ENCODE measurements at regions not wholly inside any gene's neighbourhood (a gene's known extent, or its start where the extent isn't known, plus 50 kb on each side); places are given as distances from the start of the nearest gene placed in this dataset.

DNA sequence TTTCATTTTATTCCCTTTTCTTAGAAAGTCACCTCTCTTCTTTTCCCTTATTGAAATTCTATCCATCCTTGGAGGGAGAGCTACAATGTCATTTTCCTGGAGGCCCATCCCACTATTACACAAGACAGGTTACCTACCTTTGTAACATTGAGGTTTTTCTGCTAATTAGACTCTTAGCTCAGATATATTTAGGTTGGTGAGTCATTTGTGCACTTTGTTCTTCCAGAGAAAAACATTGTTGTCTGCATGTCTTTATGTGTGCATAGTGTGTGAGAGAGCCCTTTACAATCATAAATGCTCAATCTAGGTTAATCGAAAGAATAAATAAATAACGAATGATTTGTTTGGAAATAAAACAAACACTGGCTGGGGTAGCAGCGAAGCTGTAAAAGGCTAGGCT, 191.8 kb downstream of the DACT1 start:
- no peak overlapping the region for H3K27ac ChIP-seq
- DNase-seq (ENCODE audit: low read depth, low spot score): no peak

DNA sequence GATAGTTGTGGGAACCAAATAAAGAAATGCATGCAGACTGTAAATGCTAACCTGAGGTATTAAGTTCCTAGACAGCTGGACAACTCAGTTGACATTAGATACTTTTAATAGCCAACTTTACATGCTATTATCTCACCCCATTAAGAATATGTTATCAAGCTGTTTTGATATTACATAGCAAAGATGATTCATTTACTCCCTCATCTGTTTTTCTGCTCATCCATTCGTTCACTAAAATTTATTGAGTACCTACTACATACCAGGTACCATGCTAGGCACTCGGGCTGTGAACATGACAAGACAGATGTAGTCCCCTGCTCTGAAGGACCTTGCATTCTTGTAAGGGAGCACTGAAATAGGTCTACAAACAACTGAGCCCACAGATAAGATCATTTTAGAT, 192.4 kb downstream of the DACT1 start:
- H3K27ac ChIP-seq: no peak overlapping the region
- DNase-seq (ENCODE audit: low read depth, low spot score): no peak

DNA sequence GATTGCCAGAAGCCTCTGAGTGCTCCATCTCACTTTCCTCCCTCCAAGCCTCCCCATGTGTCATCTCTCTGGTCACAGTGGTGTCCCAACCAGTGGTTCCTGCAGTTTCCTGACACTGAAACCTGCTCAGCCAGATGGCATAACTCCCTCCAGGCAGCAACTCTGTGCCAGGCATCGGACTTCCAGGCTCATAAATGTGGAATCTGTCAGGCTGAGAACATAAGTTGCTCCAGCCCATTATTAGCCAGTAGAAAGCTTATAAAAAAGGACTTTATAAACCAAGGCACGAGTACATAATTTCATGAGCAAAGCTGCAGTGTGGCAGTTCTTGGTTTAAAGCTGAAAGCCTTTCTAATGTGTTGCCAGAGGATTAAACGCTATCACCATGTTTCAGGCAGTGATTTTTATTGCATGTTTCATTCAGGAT, 194.3 kb downstream of the DACT1 start:
- no peak for DNase-seq (ENCODE audit: low read depth, low spot score)
- no peak overlapping the region for H3K27ac ChIP-seq

DNA sequence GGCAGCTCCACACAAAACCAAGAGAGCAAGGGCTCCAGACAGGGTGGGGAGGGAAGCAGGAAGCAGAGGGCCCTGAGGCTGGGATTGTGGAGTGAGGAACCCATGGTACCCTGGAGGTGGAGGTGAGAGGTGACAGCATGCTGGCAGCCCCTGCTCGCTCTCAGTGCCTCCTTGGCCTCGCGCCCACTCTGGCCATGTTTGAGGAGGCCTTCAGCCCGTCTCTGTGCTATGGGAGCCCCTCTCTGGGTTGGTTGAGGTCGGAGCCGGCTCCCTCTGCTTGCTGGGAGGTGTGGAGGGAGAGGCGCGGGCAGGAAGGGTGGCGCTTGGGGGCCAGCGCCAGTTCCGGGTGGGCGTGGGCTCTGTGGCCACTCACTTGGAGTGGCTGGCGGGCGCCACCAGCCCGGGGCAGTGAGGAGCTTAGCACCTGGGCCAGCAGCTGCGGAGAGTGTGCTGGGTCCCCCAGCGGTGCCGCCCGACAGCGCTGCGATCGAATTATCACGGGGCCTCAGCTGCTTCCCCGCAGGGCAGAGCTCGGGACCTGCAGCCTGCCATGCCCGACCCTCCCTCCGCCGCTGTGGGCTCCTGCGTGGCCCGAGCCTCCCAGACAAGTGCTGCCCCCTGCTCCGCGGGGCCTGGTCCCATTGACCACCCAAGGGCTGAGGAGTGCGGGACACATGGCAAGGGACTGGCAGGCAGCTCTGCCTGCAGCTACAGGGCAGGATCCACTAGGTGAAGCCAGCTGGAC, 196.0 kb downstream of the DACT1 start:
- H3K27ac ChIP-seq: no peak overlapping the region
- no peak for DNase-seq (ENCODE audit: low read depth, low spot score)

DNA sequence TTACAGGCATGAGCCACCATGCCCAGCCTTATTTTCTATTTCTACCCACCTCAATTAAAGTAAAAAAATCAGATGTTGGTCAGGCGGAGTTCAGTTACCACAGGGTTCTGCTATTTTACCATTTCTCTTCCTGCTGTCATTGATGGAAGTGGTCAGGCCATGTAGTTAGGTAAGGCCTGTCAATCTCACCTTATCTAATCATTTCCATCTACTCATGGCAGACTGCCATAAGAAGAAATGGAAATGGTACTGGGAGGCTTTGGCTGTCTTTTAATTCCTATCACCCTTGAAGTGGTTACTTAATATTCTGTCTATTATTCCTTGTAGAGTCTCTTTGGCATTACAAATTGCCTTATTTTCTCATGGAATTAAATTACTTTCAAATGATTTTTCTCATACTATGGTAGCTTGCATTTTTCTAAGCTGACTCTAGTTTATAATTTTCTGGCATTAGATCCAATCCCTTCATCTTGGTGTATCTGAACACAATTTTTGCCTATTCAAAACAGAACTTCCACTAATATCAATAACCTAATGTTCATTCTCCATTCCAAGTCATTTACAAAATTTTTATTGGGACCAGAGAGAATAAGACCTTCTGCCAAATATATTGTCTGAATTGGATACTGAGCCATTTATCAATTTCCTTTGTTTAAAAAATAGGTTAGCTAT, 198.7 kb downstream of the DACT1 start:
- DNase-seq (ENCODE audit: low read depth, low spot score): no peak
- H3K27ac ChIP-seq: no peak overlapping the region

DNA sequence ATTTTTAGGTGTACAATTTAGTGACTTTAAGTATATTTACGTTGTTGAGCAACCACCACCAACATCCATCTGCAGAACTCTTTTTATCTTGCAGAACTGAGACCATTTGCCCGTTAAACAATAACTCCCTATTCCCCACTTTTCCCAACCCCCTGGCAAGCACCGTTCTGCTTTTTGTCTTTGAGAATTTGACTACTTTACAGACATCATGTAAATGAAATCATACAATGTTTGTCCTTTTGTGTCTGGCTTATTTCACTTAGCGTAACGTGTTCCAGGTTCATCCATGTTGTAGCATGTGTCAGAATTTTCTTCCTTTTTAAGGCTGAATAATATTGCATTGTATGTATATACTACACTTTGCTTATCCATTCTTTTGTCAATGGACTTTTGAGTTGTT, 201.5 kb downstream of the DACT1 start:
- DNase-seq (ENCODE audit: low read depth, low spot score): no peak
- no peak overlapping the region for H3K27ac ChIP-seq

DNA sequence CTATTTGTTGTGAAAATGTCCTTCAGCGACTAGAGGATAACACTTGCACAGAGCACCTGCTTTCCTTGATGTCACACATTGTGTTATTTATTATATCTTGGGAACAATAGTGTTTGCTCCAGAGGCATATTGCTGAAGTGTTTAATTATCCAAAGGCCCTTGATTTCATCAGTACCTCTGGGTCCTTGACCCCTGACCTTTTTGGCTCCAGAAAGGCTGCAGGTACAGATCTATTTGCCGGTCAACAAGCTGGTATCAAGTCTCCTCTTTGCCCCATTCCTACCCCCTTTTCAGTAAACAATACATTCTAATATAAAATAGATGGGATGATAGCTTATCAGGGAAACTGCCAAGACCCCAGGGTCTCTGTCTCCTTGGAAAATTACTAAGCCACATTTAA, 206.8 kb downstream of the DACT1 start:
- no peak overlapping the region for H3K27ac ChIP-seq
- no peak for DNase-seq (ENCODE audit: low read depth, low spot score)

DNA sequence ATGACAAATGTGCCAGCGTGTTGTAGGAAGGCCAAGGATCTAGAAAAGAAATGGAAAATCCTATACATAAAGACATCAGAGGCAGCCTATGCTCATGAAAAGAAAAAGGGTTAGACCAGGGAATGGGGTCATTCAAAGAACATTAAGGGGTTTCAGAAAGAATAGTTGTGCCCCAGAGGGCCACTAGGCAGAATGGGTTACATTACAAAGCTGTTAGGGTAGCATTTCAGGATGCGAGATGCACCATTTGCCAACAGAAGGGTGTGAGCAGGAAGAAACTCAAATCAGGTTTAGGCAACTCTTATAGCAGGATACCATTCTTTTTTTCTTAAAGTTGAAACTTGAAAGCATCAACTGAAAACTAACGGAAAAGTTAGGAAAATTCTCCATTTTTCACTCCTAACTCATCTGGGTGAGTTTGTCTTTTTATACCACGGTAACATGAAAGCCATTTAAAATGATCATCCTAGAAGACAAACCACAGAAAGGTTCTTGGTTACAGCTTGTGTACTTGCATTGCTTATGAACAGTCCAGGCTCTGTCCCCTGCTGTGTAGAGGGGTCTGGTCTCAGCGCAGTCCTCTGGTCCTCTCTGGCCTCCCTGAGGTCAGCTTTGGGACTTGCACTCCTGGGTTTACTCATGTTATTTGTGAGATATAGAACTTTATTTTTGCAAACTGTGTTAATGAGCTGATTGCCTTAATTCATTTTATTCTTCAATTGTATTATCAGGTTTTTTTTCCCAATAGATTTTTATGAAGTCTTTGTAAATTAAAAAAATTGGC, 209.1 kb downstream of the DACT1 start:
- DNase-seq (ENCODE audit: low read depth, low spot score): no peak
- H3K27ac ChIP-seq: no peak overlapping the region

DNA sequence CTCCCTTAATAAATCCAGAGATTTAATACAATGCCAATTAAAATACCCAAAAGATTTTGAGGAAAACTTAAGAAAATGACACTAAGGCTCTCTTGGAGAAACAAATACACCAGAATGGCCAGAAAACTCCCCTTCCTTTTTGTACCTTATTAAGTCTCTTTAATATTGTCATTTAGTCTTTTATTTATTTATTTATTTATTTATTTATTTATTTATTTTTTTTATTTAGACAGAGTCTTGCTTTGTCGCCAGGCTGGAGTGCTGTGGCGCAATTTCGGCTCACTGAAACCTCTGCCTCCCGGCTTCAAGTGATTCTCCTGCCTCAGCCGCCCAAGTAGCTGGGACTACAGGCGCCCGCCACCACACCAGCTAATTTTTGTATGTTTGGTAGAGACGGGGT, 210.6 kb downstream of the DACT1 start:
- no peak for DNase-seq (ENCODE audit: low read depth, low spot score)
- H3K27ac ChIP-seq: no peak overlapping the region

DNA sequence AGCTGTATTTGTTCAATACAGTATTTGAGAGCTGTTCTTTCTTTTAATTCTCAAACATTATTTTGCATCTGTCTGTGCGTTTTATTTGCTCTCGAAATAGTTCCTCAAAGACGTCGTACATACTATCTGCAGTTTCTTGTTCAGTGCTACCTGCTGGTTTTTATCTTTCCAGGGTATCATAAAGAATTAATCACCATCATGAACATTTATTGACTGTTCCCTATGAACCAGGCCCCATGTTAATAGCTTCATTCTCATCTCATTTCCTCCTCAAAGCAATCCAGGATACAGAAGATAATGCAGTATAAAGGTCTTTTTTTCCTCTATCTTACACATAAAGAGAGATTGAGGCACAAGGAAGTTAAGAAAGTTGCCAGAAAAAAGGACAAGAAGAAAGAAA, 211.8 kb downstream of the DACT1 start:
- no peak for DNase-seq (ENCODE audit: low read depth, low spot score)
- no peak overlapping the region for H3K27ac ChIP-seq

DNA sequence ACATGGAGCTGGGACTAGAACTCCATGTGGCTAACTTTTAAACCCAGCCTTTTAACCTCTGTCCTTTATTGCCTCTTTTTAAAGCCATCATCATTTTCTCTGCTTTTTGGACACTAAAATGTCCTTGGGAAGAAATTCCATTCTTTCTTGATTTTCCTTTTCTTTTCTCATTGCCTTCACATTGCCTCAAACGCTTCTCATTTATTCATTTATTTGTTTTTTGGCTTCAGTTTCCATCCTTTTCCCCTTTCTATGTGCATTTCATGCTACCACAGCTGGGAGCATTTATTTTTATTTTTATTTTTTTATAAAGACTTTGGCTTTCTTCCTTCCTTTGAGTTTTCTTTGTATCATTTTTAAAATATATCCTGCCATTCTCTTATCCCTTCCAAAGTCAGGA, 212.2 kb downstream of the DACT1 start:
- H3K27ac ChIP-seq: no peak overlapping the region
- no peak for DNase-seq (ENCODE audit: low read depth, low spot score)

DNA sequence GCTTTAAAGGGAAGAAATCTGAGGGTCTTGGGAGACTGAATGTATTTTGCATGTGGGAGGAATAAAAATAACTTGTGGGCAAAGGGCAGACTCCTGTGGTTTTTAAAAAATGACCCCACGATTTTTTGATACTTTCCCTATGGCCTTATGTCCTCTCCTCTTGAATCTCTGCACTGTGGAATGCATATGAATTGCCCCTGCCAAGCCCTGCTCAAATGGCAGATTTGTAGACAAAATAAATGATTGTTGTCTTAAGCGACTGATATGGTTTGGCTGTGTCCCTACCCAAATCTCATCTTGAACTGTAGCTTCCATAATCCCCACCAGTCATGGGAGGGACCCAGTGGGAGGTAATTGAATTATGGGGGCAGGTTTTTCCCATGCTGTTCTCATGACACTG, 223.8 kb downstream of the DACT1 start:
- no peak overlapping the region for H3K27ac ChIP-seq
- DNase-seq (ENCODE audit: low read depth, low spot score): no peak

DNA sequence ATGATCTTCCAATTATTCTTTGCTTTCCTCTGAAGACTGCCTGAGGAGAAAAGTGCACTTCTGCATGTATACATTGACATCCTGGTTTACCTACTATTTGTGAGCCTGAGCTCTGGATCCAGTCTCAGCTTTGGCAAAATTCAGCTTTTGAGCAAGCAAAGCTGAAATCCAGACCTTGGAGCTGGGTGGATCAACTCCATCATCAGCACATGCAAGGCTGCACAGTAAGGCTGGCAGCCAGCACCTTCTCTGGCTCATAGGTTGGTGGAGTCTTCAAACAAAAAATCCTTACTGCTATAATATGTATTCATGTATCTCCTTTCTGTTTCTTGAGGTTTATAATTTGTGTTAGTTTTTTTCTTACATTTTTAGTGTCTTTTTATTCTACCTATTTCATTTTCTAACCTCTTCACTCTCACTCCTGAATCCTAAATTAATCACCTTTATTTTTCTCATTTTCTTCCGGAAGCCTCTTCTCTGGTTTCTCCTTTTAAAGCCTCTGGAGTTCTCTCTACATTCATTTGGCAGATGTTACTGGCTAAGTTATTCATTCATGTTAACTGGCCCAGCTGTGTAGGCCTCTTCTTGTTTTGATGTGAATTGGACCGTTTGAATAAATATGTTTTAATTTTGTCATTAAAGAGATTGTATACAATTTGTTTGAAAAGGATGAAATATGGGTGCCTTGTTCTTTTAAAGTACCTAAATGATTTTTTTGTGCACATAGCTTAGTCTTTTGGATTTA, 224.8 kb downstream of the DACT1 start:
- DNase-seq (ENCODE audit: low read depth, low spot score): no peak
- H3K27ac ChIP-seq: no peak overlapping the region

DNA sequence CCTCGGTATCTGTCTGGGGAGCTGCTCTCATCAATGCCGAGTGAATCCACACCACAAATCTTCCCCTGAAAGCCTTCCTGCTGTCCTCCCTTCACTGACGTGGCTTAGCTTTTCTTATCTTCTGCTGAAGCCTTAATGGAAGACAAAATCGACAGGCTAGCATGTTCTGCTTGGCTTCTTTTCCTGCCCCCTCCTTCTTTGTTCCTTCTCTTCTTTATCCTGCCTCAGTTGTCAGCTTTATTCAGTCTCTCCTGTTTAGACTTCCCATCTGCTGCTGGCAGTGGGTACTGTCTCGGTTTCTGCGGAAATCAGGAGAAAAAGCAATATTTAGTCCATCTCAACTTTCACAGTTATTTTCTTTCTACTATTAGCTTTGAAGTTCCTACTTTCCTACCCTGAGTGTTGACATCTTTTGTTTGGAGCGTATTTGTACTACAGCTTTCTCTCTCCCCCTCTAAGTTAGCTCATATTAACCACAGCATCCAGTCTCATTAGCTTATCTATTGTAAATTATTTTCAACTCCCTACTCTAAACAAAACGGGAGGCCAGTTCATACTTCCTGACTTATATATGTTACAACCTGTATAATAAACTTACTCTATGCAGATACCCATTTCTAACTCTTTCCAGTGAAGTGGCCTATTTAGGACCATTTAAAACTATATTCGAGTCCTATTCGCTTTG, 226.0 kb downstream of the DACT1 start:
- H3K27ac ChIP-seq: no peak overlapping the region
- DNase-seq (ENCODE audit: low read depth, low spot score): no peak

DNA sequence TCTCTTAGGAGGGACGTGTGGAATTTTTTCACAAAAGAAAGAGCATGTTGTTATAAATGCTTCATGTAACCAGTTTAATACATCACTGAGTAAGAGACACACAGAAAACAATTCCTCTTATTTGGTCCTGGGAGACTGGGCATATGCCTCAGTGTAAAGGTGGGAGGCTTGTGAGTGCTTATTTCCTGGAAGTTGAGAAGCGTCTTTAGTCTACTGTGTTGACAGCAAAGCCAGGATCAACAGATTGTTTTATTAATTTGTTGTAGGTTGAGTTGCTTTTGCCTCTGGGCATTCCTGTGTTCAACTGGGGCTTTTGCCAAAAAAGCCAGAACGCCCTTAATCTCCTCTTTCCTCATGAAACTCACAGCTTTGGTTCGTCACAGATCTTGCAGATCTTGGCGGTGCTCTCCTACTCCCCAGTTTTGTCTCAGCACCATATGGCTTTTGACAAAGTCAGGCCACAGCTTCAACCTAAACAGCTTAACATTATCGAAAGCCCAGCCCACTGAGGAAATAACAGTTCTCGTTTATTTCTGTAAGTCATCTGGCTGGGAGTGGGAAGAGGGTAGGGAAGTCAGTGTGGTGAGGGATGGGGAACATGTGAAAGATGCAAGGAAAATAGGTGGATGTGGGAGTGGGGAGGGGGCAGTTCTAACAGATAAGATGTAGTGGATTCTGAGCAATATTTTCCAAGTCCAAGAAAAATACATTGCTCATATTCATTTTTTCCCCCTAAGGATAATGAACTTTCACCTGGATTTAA, 227.2 kb downstream of the DACT1 start:
- no peak overlapping the region for H3K27ac ChIP-seq
- no peak for DNase-seq (ENCODE audit: low read depth, low spot score)

DNA sequence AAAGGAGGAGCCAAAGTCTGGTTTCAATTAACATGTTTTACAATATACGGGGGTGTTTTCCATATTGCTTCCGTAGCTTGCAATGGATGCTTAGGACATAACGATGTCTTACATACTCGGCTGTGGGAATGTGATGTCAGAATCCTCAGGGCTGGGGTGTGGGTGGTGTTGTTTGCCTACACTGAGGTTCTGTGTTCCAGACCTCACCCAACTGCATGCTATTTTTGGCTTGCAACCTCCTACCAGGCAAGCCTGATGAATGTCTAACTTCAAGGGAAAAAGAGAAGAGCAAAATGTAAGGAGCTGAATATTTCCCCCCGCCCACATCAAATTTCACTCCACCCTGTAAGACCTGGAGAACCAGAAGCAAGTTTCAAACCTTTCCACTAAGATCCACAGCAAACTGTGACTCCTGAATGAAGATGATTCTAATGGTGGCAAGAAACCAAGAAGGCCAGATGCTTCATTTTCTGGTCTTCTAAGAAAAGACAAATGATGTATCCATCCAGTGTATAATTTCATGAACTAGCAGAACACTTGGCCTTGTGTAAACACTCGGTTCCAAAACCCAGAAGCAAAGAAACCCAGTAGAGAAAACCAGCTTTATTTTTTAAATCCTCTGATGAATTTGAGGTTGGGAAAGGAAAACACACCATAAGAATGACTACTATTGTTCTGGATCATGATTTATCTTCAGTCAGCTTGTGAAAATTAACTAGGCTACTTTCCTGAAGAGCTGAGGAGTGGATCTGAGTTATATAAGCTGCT, 227.9 kb downstream of the DACT1 start:
- DNase-seq (ENCODE audit: low read depth, low spot score): no peak

DNA sequence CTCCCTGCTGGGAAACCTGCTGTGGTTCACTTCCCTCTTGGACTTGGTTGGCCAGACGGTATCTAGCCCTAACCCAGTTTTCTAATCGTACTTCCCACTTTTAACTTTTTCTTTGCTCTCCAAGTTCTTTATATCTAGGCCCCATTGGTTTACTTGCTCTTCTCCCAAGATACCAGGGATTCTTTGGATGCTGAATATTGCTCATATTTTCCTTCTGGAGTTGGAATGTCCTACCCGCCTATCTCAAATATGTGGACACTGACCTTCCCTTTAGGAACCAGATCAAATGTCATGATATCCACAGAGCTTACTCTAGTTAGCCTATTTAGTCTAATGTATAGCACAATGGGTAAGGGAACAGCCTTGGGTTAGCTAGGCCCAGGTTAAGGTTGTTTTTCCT, 228.6 kb downstream of the DACT1 start:
- DNase-seq (ENCODE audit: low read depth, low spot score): no peak

More for the DNA sequence above, 227.9 kb downstream of the DACT1 start:
- no peak overlapping the region for H3K27ac ChIP-seq

DNA sequence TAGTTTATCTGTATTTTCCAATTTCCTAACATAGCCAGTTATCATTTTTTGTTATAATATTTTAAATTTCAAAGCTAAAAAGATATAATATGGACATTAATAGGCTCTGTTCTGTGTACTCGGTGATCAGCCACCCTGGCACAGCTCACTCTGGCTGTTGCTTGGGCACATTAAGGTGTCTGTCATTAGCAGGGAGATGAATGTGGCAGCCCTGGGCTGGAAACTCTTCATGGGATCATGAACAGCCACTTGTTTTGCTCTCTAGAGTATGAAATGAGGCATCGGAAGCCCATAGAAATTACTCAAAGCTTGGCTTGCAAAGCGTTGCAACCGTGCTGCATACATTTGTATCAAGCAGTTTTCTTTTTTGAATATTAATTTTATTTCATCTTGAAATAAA, 233.2 kb downstream of the DACT1 start:
- DNase-seq (ENCODE audit: low read depth, low spot score): no peak

More for the DNA sequence above, 228.6 kb downstream of the DACT1 start:
- no peak overlapping the region for H3K27ac ChIP-seq

DNA sequence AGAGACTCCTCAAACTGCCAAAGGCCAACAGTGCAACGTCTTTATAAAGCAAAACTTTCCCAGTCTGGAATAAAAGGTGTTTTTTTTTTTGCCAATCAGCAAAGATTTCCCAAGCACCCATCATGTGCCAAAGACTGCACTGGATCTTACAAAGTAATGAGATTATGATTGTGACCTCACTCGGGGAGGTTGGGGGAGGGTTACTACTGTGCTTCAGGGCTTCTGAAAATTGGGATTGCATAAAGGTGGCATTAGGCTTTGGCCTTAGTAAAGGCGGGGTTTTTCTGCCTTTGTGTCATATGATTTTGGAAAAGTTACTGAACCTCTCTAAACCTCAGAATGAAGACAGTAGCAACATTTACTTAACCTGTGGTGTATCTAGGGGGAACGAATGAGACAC, 233.8 kb downstream of the DACT1 start:
- no peak for DNase-seq (ENCODE audit: low read depth, low spot score)
- H3K27ac ChIP-seq: no peak overlapping the region

More for the DNA sequence above, 233.2 kb downstream of the DACT1 start:
- H3K27ac ChIP-seq: no peak overlapping the region
